ENCODE measurements at regions not wholly inside any gene's neighbourhood (a gene's known extent, or its start where the extent isn't known, plus 50 kb on each side); places are given as distances from the start of the nearest gene placed in this dataset.

GRCh38 chr1:29845910-29846309, 609.6 kb downstream of the PTPRU start:
- no peaks in the 10 kb centered on the region for H3K9me2 ChIP-seq (ENCODE audit: insufficient read depth, low read length)
- TF ChIP-seq MXI1 (conservative IDR thresholded peaks at IDR 0.05; ENCODE audit: poor library complexity, severe bottlenecking) (no peak), EP300 (conservative IDR thresholded peaks at IDR 0.05; ENCODE audit: poor library complexity, severe bottlenecking) (no peak), TAF1 (IDR thresholded peaks at IDR 0.05; ENCODE audit: low read depth) (no peak), POLR2AphosphoS5 (IDR thresholded peaks at IDR 0.05) (no peak), CTCF (IDR thresholded peaks at IDR 0.05; ENCODE audit: poor library complexity, severe bottlenecking) (no peak)
- no peaks in the 10 kb centered on the region for H3K79me2 ChIP-seq (replicated peaks; ENCODE audit: insufficient read depth, low read length)
- no peak overlapping the region for H3K9ac ChIP-seq (ENCODE audit: low read length)
- no peak overlapping the region for H3K4me3 ChIP-seq (ENCODE audit: low read length)
- H2AFZ ChIP-seq (ENCODE audit: low read depth, low read length), result no peak overlapping the region
- H3K9me3 ChIP-seq (ENCODE audit: low read length), result peaks cover 2% of the 10 kb centered on the region
- no peaks in the 10 kb centered on the region for H3K36me3 ChIP-seq (ENCODE audit: insufficient read depth, low read length)
- H3K27me3 ChIP-seq (ENCODE audit: insufficient read depth, low read depth, low read length), result no peaks in the 10 kb centered on the region
- H3K27ac ChIP-seq (ENCODE audit: low read length), result no peak overlapping the region
- H3K4me2 ChIP-seq (ENCODE audit: low read length), result no peak overlapping the region
- H3F3A ChIP-seq (ENCODE audit: insufficient read depth, low read length, poor library complexity, severe bottlenecking), result no peaks in the 10 kb centered on the region
- no peaks in the 10 kb centered on the region for H4K20me1 ChIP-seq (ENCODE audit: insufficient read depth)

- no peak overlapping the region for H3K9ac ChIP-seq (ENCODE audit: low read length)
- TF ChIP-seq MXI1 (conservative IDR thresholded peaks at IDR 0.05; ENCODE audit: poor library complexity, severe bottlenecking) (no peak), TAF1 (IDR thresholded peaks at IDR 0.05; ENCODE audit: low read depth) (no peak), REST (IDR thresholded peaks at IDR 0.05; ENCODE audit: borderline replicate concordance) (no peak), EZH2 (IDR thresholded peaks at IDR 0.05; ENCODE audit: borderline replicate concordance, insufficient read depth, low read length, poor library complexity, severe bottlenecking) (no peak), RAD21 (conservative IDR thresholded peaks at IDR 0.05) (no peak), POLR2AphosphoS5 (IDR thresholded peaks at IDR 0.05) (no peak), EP300 (conservative IDR thresholded peaks at IDR 0.05; ENCODE audit: poor library complexity, severe bottlenecking) (no peak), CTCF (IDR thresholded peaks at IDR 0.05; ENCODE audit: poor library complexity, severe bottlenecking) (no peak), SMC3 (conservative IDR thresholded peaks at IDR 0.05; ENCODE audit: poor library complexity) (no peak)
- H4K20me1 ChIP-seq (ENCODE audit: insufficient read depth), result no peaks in the 10 kb centered on the region
- H3K9me2 ChIP-seq (ENCODE audit: insufficient read depth, low read length), result no peaks in the 10 kb centered on the region
- no peaks in the 10 kb centered on the region for H3K27me3 ChIP-seq (ENCODE audit: insufficient read depth, low read depth, low read length)
- H3K27ac ChIP-seq (ENCODE audit: low read length), result no peak overlapping the region
- no peak overlapping the region for H3K4me2 ChIP-seq (ENCODE audit: low read length)
- H3K4me3 ChIP-seq (ENCODE audit: low read length), result no peak overlapping the region
- H3K9me3 ChIP-seq (ENCODE audit: low read length), result peaks cover 4% of the 10 kb centered on the region
- no peaks in the 10 kb centered on the region for H3K79me2 ChIP-seq (replicated peaks; ENCODE audit: insufficient read depth, low read length)
- no peak overlapping the region for H2AFZ ChIP-seq (ENCODE audit: low read depth, low read length)
- no peaks in the 10 kb centered on the region for H3K36me3 ChIP-seq (ENCODE audit: insufficient read depth, low read length)
- H3F3A ChIP-seq (ENCODE audit: insufficient read depth, low read length, poor library complexity, severe bottlenecking), result no peaks in the 10 kb centered on the region
These were observed 605.8 kb downstream of the PTPRU start for GRCh38 chr1:29842130-29842529.

Measured in neural cell (in vitro differentiated cells).